GM23248 (cell line): ENCODE measurements at regions not wholly inside any gene's neighbourhood (a gene's known extent, or its start where the extent isn't known, plus 50 kb on each side); places are given as distances from the start of the nearest gene placed in this dataset.
A peak's percentile ranks its signal among the peaks of the same experiment; 100 is the strongest.

ENCODE experiments used
- DNase-seq: peaks from one replicate; pipeline ENCODE4 v3.0.0-alpha.2; 2015
- H2AFZ ChIP-seq: fragments of 200-600 bp; sonication (generic); 2 replicates; pipeline ENCODE4 v1.6.1; 2016; ENCODE audit warnings: antibody characterized with exemption
- H3F3A ChIP-seq: fragments of 200-600 bp; sonication (generic); 2 replicates; pipeline ENCODE4 v1.6.1; 2016; ENCODE audit warnings: mild to moderate bottlenecking, antibody characterized with exemption, mixed run types; ENCODE audit not compliant: insufficient read depth
- H3K27ac ChIP-seq: fragments of 200-600 bp; sonication (generic); 2 replicates; pipeline ENCODE4 v1.5.1; 2016; ENCODE audit warnings: mild to moderate bottlenecking
- H3K27me3 ChIP-seq: fragments of 200-600 bp; sonication (generic); replicated peaks from 2 replicates; pipeline ENCODE4 v1.6.1; 2016; ENCODE audit warnings: mild to moderate bottlenecking; ENCODE audit not compliant: insufficient read depth
- H3K36me3 ChIP-seq: fragments of 200-600 bp; sonication (generic); 2 replicates; pipeline ENCODE4 v1.6.1; 2016; ENCODE audit warnings: low read depth, mild to moderate bottlenecking
- H3K4me1 ChIP-seq: fragments of 200-600 bp; sonication (generic); 2 replicates; pipeline ENCODE4 v1.6.1; 2016; ENCODE audit warnings: mild to moderate bottlenecking; ENCODE audit not compliant: insufficient read depth
- H3K4me2 ChIP-seq: fragments of 200-600 bp; sonication (generic); one replicate; pipeline ENCODE4 v1.6.1; 2016; ENCODE audit warnings: mild to moderate bottlenecking; ENCODE audit not compliant: unreplicated experiment
- H3K4me3 ChIP-seq: fragments of 200-600 bp; sonication (generic); 2 replicates; pipeline ENCODE4 v1.5.1; 2016; ENCODE audit warnings: mild to moderate bottlenecking
- H3K79me2 ChIP-seq: fragments of 200-600 bp; sonication (generic); 2 replicates; pipeline ENCODE4 v1.6.1; 2016; ENCODE audit warnings: mild to moderate bottlenecking; ENCODE audit not compliant: insufficient read depth
- H3K9ac ChIP-seq: fragments of 200-600 bp; sonication (generic); 2 replicates; pipeline ENCODE4 v1.6.1; 2016; ENCODE audit warnings: mild to moderate bottlenecking
- H3K9me2 ChIP-seq: fragments of 200-600 bp; sonication (generic); 2 replicates; pipeline ENCODE4 v1.6.1; 2016; ENCODE audit warnings: mixed run types, mild to moderate bottlenecking, moderate library complexity; ENCODE audit not compliant: insufficient read depth
- H3K9me3 ChIP-seq: fragments of 200-600 bp; sonication (generic); one replicate; pipeline ENCODE4 v1.6.1; 2017; ENCODE audit warnings: low read depth
- H4K20me1 ChIP-seq: fragments of 200-600 bp; sonication (generic); 2 replicates; pipeline ENCODE4 v1.6.0; 2016; ENCODE audit not compliant: insufficient read depth
- EZH2 ChIP-seq: fragments of 200-600 bp; sonication (generic); IDR thresholded peaks from 2 replicates; pipeline ENCODE4 v1.6.1; 2018; ENCODE audit warnings: antibody characterized with exemption, mild to moderate bottlenecking; ENCODE audit not compliant: insufficient read depth, poor library complexity, severe bottlenecking
- EZH2phosphoT487 ChIP-seq: fragments of 200-600 bp; sonication (generic); IDR thresholded peaks from 2 replicates; pipeline ENCODE4 v1.6.1; 2018; ENCODE audit warnings: antibody characterized with exemption, moderate library complexity, mild to moderate bottlenecking, low read depth; ENCODE audit not compliant: insufficient read depth
- WGBS, 2 experiments: methylation state at CpG; one replicate each; pipeline ENCODE4 v1.1.6; 2015 to 2017; ENCODE audit warnings: low lambda C conversion rate in 2 of 2, low coverage in 1 of 2; ENCODE audit errors: missing lambda C conversion rate in 2 of 2; 5-methylcytosine and 5-hydroxymethylcytosine counted together
- in situ Hi-C: fragments of 300-500 bp; cut with MboI; formaldehyde crosslinking; loops from 2 replicates; pipeline ENCODE4 v1.15.0; 2020

GRCh38 chr3:28743831-28744230, 395.2 kb upstream of the AZI2 start:
- no peak overlapping the region for H2AFZ ChIP-seq
- no peaks in the 10 kb centered on the region for H3K79me2 ChIP-seq
- H3K9me3 ChIP-seq = no peaks in the 10 kb centered on the region
- H3K27me3 ChIP-seq = no peaks in the 10 kb centered on the region
- no peak for DNase-seq
- H3K27ac ChIP-seq = no peak overlapping the region
- no peak overlapping the region for H3K9ac ChIP-seq
- 65 to 67% methylated on average over 4 of the region's 4 CpGs for WGBS, 2 experiments
- in situ Hi-C loops = no loop called here
- H3K4me3 ChIP-seq = no peak overlapping the region
- no peaks in the 10 kb centered on the region for H3F3A ChIP-seq
- H3K4me2 ChIP-seq = no peak overlapping the region
- peaks cover 13% of the 10 kb centered on the region for H3K4me1 ChIP-seq
- H4K20me1 ChIP-seq = no peaks in the 10 kb centered on the region
- H3K9me2 ChIP-seq = no peaks in the 10 kb centered on the region
- no peak for TF ChIP-seq EZH2
- no peak for TF ChIP-seq EZH2phosphoT487
- H3K36me3 ChIP-seq = no peaks in the 10 kb centered on the region

GRCh38 chr3:28745436-28745835, 396.8 kb upstream of the AZI2 start:
- H3K36me3 ChIP-seq = no peaks in the 10 kb centered on the region
- H3K9ac ChIP-seq = no peak overlapping the region
- no peak overlapping the region for H3K4me3 ChIP-seq
- no peaks in the 10 kb centered on the region for H3K79me2 ChIP-seq
- no peaks in the 10 kb centered on the region for H3K9me2 ChIP-seq
- DNase-seq = peak; percentile 8
- no peak overlapping the region for H2AFZ ChIP-seq
- no peak overlapping the region for H3K27ac ChIP-seq
- TF ChIP-seq EZH2phosphoT487 = no peak
- TF ChIP-seq EZH2 = no peak
- no peaks in the 10 kb centered on the region for H4K20me1 ChIP-seq
- H3K27me3 ChIP-seq = no peaks in the 10 kb centered on the region
- in situ Hi-C loops = no loop called here
- peaks cover 4% of the 10 kb centered on the region for H3K9me3 ChIP-seq
- peaks cover 13% of the 10 kb centered on the region for H3K4me1 ChIP-seq
- H3K4me2 ChIP-seq = peak overlapping the region; percentile 26
- WGBS, 2 experiments = 40 to 43% methylated on average over 4 of the region's 4 CpGs
- no peaks in the 10 kb centered on the region for H3F3A ChIP-seq

GRCh38 chr3:28745916-28746617, 397.4 kb upstream of the AZI2 start:
- Histone ChIP-seq H2AFZ (no peak overlapping the region), H3K79me2 (no peaks in the 10 kb centered on the region), H3K4me1 (peaks cover 13% of the 10 kb centered on the region), H3K36me3 (no peaks in the 10 kb centered on the region), H3K4me3 (no peak overlapping the region), H3K9me2 (no peaks in the 10 kb centered on the region), H3K9ac (no peak overlapping the region), H3F3A (no peaks in the 10 kb centered on the region), H3K4me2 (peak overlapping the region; percentile 26), H4K20me1 (no peaks in the 10 kb centered on the region), H3K27ac (no peak overlapping the region), H3K27me3 (no peaks in the 10 kb centered on the region), H3K9me3 (peaks cover 5% of the 10 kb centered on the region)
- no peak for TF ChIP-seq EZH2
- TF ChIP-seq EZH2phosphoT487 = no peak
- WGBS, 2 experiments = 16 to 21% methylated on average over 6 of the region's 6 CpGs
- peak; percentile 20 for DNase-seq
- in situ Hi-C loops = no loop called here

GRCh38 chr3:28746990-28747389, 398.4 kb upstream of the AZI2 start:
- Histone ChIP-seq H3K27me3 (no peaks in the 10 kb centered on the region), H3K79me2 (no peaks in the 10 kb centered on the region), H3K4me3 (no peak overlapping the region), H3K36me3 (no peaks in the 10 kb centered on the region), H3F3A (no peaks in the 10 kb centered on the region), H3K4me1 (peaks cover 13% of the 10 kb centered on the region), H3K27ac (no peak overlapping the region), H4K20me1 (no peaks in the 10 kb centered on the region), H3K9me3 (peaks cover 5% of the 10 kb centered on the region), H2AFZ (no peak overlapping the region), H3K9ac (no peak overlapping the region), H3K4me2 (no peak overlapping the region), H3K9me2 (no peaks in the 10 kb centered on the region)
- in situ Hi-C loops = no loop called here
- TF ChIP-seq EZH2phosphoT487 = no peak
- TF ChIP-seq EZH2 = no peak
- DNase-seq = no peak
- WGBS, 2 experiments = 73% methylated on average over 2 of the region's 2 CpGs

- Histone ChIP-seq H3K27ac (no peak overlapping the region), H3K36me3 (no peaks in the 10 kb centered on the region), H3K9me2 (no peaks in the 10 kb centered on the region), H3K79me2 (no peaks in the 10 kb centered on the region), H3K9me3 (peaks cover 5% of the 10 kb centered on the region), H3F3A (no peaks in the 10 kb centered on the region), H3K4me2 (no peak overlapping the region), H3K9ac (no peak overlapping the region), H3K4me3 (no peak overlapping the region), H3K4me1 (no peaks in the 10 kb centered on the region), H4K20me1 (no peaks in the 10 kb centered on the region), H2AFZ (no peak overlapping the region), H3K27me3 (no peaks in the 10 kb centered on the region)
- TF ChIP-seq EZH2phosphoT487 = no peak
- TF ChIP-seq EZH2 = no peak
- in situ Hi-C loops = no loop called here
- WGBS, 2 experiments = 64 to 66% methylated on average over 2 of the region's 2 CpGs
- DNase-seq = no peak
These were observed 403.2 kb upstream of the AZI2 start for GRCh38 chr3:28751864-28752263.
